HG03354 (cell line): ENCODE measurements at regions not wholly inside any gene's neighbourhood (a gene's known extent, or its start where the extent isn't known, plus 50 kb on each side); places are given as distances from the start of the nearest gene placed in this dataset.
"Not testable (repeated sequence)": the region's sequence is repeated elsewhere in the genome, so short reads cannot be mapped to it uniquely, and the experiment has no call there.

Experiments
- ATAC-seq: cut with Tn5 transposase; IDR thresholded peaks from one replicate; pipeline ENCODE4 v1.9.1; 2021; ENCODE audit warnings: mild to moderate bottlenecking; ENCODE audit not compliant: unreplicated experiment, poor library complexity, severe bottlenecking

GRCh38 chr15:21774760-21775159 lies 102.8 kb downstream of the POTEB start:
- ATAC-seq = not testable (repeated sequence)

- ATAC-seq = not testable (repeated sequence)
Measured at GRCh38 chr15:21766524-21766923, 111.0 kb downstream of the POTEB start.

GRCh38 chr15:21763756-21764155 lies 113.8 kb downstream of the POTEB start:
- ATAC-seq = not testable (repeated sequence)

- not testable (repeated sequence) for ATAC-seq
Measured at GRCh38 chr15:21760250-21761023, 117.1 kb downstream of the POTEB start.

GRCh38 chr15:21759401-21760165 lies 118.0 kb downstream of the POTEB start:
- ATAC-seq = not testable (repeated sequence)

- not testable (repeated sequence) for ATAC-seq
Measured at GRCh38 chr15:21753838-21754237, 123.7 kb downstream of the POTEB start.

- ATAC-seq = not testable (repeated sequence)
Measured at GRCh38 chr15:21752124-21752957, 125.2 kb downstream of the POTEB start.

GRCh38 chr15:21749173-21749572 lies 128.4 kb downstream of the POTEB start:
- not testable (repeated sequence) for ATAC-seq

GRCh38 chr15:21744245-21744915 lies 133.2 kb downstream of the POTEB start:
- ATAC-seq = not testable (repeated sequence)

- peak; percentile 55 for ATAC-seq
Measured at GRCh38 chr15:21742067-21742466, 135.5 kb downstream of the POTEB start.

- not testable (repeated sequence) for ATAC-seq
Measured at GRCh38 chr15:21738003-21738402, 139.5 kb downstream of the POTEB start.

- not testable (repeated sequence) for ATAC-seq
Measured at GRCh38 chr15:21736443-21736842, 141.1 kb downstream of the POTEB start.

- ATAC-seq = not testable (repeated sequence)
Measured at GRCh38 chr15:21735837-21736236, 141.7 kb downstream of the POTEB start.

GRCh38 chr15:21735368-21735767 lies 142.2 kb downstream of the POTEB start:
- ATAC-seq = not testable (repeated sequence)

- ATAC-seq = peak; percentile 57
Measured at GRCh38 chr15:21731496-21731895, 146.0 kb downstream of the POTEB start.

- ATAC-seq = peak; percentile 76
Measured at GRCh38 chr15:21730427-21731405, 146.8 kb downstream of the POTEB start.

GRCh38 chr15:21724988-21725387 lies 152.5 kb downstream of the POTEB start:
- not testable (repeated sequence) for ATAC-seq

GRCh38 chr15:21721115-21721514 lies 156.4 kb downstream of the POTEB start:
- not testable (repeated sequence) for ATAC-seq
